ENCODE measurements at regions not wholly inside any gene's neighbourhood (a gene's known extent, or its start where the extent isn't known, plus 50 kb on each side); places are given as distances from the start of the nearest gene placed in this dataset.

GRCh38 chr18:78659057-78659456 is 320.6 kb upstream of the SALL3 start:
- ATAC-seq (ENCODE audit: insufficient number of reproducible peaks, low FRiP score, low read depth) (no peak), DNase-seq (ENCODE audit: low spot score) (no peak)
- Histone ChIP-seq H3K9me3 (no peaks in the 10 kb centered on the region), H3K4me3 (no peak overlapping the region), H3K4me1 (ENCODE audit: control insufficient read depth in 1 of 2, low read depth in 2 of 2) (no peaks in the 10 kb centered on the region), H3K36me3 (no peaks in the 10 kb centered on the region), H3K27me3 (replicated peaks; ENCODE audit: insufficient read depth) (no peaks in the 10 kb centered on the region), H3K27ac (no peak overlapping the region)
- TF ChIP-seq, protein P1, sequence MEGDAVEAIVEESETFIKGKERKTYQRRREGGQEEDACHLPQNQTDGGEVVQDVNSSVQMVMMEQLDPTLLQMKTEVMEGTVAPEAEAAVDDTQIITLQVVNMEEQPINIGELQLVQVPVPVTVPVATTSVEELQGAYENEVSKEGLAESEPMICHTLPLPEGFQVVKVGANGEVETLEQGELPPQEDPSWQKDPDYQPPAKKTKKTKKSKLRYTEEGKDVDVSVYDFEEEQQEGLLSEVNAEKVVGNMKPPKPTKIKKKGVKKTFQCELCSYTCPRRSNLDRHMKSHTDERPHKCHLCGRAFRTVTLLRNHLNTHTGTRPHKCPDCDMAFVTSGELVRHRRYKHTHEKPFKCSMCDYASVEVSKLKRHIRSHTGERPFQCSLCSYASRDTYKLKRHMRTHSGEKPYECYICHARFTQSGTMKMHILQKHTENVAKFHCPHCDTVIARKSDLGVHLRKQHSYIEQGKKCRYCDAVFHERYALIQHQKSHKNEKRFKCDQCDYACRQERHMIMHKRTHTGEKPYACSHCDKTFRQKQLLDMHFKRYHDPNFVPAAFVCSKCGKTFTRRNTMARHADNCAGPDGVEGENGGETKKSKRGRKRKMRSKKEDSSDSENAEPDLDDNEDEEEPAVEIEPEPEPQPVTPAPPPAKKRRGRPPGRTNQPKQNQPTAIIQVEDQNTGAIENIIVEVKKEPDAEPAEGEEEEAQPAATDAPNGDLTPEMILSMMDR (IDR thresholded peaks at IDR 0.05): no peak

DNA sequence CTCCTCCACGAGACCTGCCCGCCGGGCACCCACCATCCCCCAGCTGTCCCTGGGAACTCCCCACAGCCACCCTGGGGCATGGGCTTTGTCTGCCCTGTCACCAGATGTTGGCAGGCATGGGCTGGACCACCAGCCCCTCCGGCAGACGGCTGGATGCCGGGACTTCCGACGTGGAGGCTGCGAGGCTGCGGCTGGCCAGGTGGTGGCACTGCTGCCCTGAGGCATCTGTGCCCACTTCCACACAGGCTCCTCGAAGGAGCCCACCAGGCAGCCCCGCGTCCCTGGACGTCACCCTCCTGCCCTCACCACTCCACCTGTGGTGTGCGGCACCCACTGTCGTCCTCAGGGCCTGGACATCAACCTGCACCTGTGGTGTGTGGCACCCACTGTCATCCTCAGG is 319.9 kb upstream of the SALL3 start:
- H3K27me3 ChIP-seq (replicated peaks; ENCODE audit: insufficient read depth): no peaks in the 10 kb centered on the region
- H3K4me1 ChIP-seq (ENCODE audit: control insufficient read depth in 1 of 2, low read depth in 2 of 2): no peaks in the 10 kb centered on the region
- no peaks in the 10 kb centered on the region for H3K9me3 ChIP-seq
- TF ChIP-seq, protein P1 (IDR thresholded peaks at IDR 0.05): peak; percentile 12
- no peak overlapping the region for H3K27ac ChIP-seq
- no peak overlapping the region for H3K4me3 ChIP-seq
- no peaks in the 10 kb centered on the region for H3K36me3 ChIP-seq
- DNase-seq (ENCODE audit: low spot score): no peak
- no peak for ATAC-seq (ENCODE audit: insufficient number of reproducible peaks, low FRiP score, low read depth)

GRCh38 chr18:78660311-78660710 is 319.3 kb upstream of the SALL3 start:
- no peaks in the 10 kb centered on the region for H3K9me3 ChIP-seq
- ATAC-seq (ENCODE audit: insufficient number of reproducible peaks, low FRiP score, low read depth): no peak
- no peak overlapping the region for H3K4me3 ChIP-seq
- TF ChIP-seq, protein P1 (IDR thresholded peaks at IDR 0.05): no peak
- H3K36me3 ChIP-seq: no peaks in the 10 kb centered on the region
- no peaks in the 10 kb centered on the region for H3K4me1 ChIP-seq (ENCODE audit: control insufficient read depth in 1 of 2, low read depth in 2 of 2)
- no peak overlapping the region for H3K27ac ChIP-seq
- no peak for DNase-seq (ENCODE audit: low spot score)
- H3K27me3 ChIP-seq (replicated peaks; ENCODE audit: insufficient read depth): no peaks in the 10 kb centered on the region

- Histone ChIP-seq H3K4me1 (ENCODE audit: control insufficient read depth in 1 of 2, low read depth in 2 of 2) (no peaks in the 10 kb centered on the region), H3K36me3 (no peaks in the 10 kb centered on the region), H3K27me3 (replicated peaks; ENCODE audit: insufficient read depth) (no peaks in the 10 kb centered on the region), H3K9me3 (no peaks in the 10 kb centered on the region), H3K27ac (no peak overlapping the region), H3K4me3 (no peak overlapping the region)
- TF ChIP-seq, protein P1 (IDR thresholded peaks at IDR 0.05): no peak
- DNase-seq (ENCODE audit: low spot score) (no peak), ATAC-seq (ENCODE audit: insufficient number of reproducible peaks, low FRiP score, low read depth) (no peak)
Observed at GRCh38 chr18:78661316-78661715, 318.3 kb upstream of the SALL3 start.

DNA sequence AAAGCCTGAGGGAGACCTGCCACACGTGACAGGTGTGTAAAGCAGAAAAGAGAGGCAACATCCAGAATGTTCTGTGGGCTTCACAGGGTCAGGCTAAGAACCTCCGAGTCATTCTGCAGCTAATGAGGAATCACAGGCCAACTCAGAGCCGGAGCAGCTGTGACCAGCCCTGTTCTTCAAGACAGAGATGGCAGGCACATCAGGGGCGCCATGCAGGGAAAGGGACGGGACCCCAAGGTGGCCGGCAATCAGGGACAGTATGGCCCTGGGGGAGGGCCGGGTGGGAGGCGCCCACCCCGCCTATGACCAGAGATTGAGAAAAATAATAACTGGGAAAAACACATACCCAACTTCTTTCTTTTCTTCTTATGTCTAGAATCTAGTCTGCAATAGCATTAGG is 316.7 kb upstream of the SALL3 start:
- TF ChIP-seq, protein P1 (IDR thresholded peaks at IDR 0.05): no peak
- no peak for DNase-seq (ENCODE audit: low spot score)
- no peak for ATAC-seq (ENCODE audit: insufficient number of reproducible peaks, low FRiP score, low read depth)
- no peaks in the 10 kb centered on the region for H3K4me1 ChIP-seq (ENCODE audit: control insufficient read depth in 1 of 2, low read depth in 2 of 2)
- no peaks in the 10 kb centered on the region for H3K27me3 ChIP-seq (replicated peaks; ENCODE audit: insufficient read depth)
- no peak overlapping the region for H3K27ac ChIP-seq
- H3K36me3 ChIP-seq: no peaks in the 10 kb centered on the region
- no peaks in the 10 kb centered on the region for H3K9me3 ChIP-seq
- H3K4me3 ChIP-seq: no peak overlapping the region
